ENCODE measurements at regions not wholly inside any gene's neighbourhood (a gene's known extent, or its start where the extent isn't known, plus 50 kb on each side); places are given as distances from the start of the nearest gene placed in this dataset.
A peak's percentile ranks its signal among the peaks of the same experiment; 100 is the strongest.

DNA sequence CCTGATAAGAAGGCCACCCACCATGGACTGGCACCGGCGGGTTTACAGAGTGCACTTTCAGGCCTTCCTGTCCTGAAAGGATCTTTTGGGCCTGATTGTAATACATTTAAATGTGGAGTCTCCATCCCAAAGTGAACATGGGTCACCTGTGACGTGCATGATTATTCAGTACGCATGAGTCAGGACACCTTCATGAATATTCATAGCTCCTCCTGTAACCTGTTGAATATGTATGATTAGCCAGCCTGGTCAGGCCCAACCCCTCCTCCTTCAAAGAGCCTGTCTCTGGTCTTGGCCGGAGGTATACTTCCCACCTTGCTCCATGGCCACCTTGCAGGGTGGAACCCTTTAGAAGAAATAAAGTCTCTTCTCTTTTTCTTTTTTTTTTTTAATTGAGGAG, 75.9 kb upstream of the NUP50 start:
- TF ChIP-seq NRF1 (conservative IDR thresholded peaks at IDR 0.05 in 1 of 2, IDR thresholded peaks at IDR 0.05 in 1 of 2) = peak; percentile 77 to 83
- TF ChIP-seq ZSCAN29 (IDR thresholded peaks at IDR 0.05) = no peak
- no peaks in the 10 kb centered on the region for H4K20me1 ChIP-seq (replicated peaks; ENCODE audit: control insufficient read depth, insufficient read depth, low read length)
- WGBS (ENCODE audit: insufficient coverage, low coverage, missing lambda C conversion rate) = 0% methylated on average over 5 of the region's 5 CpGs
- intact Hi-C loops (cut with micrococcal nuclease) (no loop called here), in situ Hi-C loops (cut with MboI) (no loop called here)
- H3K9me3 ChIP-seq (replicated peaks; ENCODE audit: control insufficient read depth, insufficient read depth, low read depth, low read length) = no peaks in the 10 kb centered on the region
- no peaks in the 10 kb centered on the region for H3K79me2 ChIP-seq (ENCODE audit: control insufficient read depth, insufficient read depth, low read length)
- no peak overlapping the region for H3K4me2 ChIP-seq (ENCODE audit: insufficient read depth, low read length)
- POLR2A ChIA-PET = interaction anchor here (0.6 kb wide), 2 partner anchors 101 to 118 kb away, joined by 3 read pairs; no protein-coding TSS in a partner anchor
- no peaks in the 10 kb centered on the region for H3K36me3 ChIP-seq (ENCODE audit: control insufficient read depth, insufficient read depth, low read length)
- H2AFZ ChIP-seq (ENCODE audit: low read depth, low read length) = no peak overlapping the region
- no peak overlapping the region for H3K4me3 ChIP-seq
- no peaks in the 10 kb centered on the region for H3K4me1 ChIP-seq (replicated peaks in 1 of 2; ENCODE audit: control insufficient read depth in 2 of 2, insufficient read depth in 2 of 2, low read length in 2 of 2)
- CTCF ChIA-PET (ENCODE audit: low intra/inter-chr PET ratio) = no interaction called here
- H3K27ac ChIP-seq (ENCODE audit: extremely low read depth, low read depth, low read length) = no peak overlapping the region
- DNase-seq (ENCODE audit: extremely low read depth in 1 of 4, low spot score in 3 of 4) (peak in 1 of 4 experiments; percentile 14), ATAC-seq (peak; percentile 74; the same call in 2 of the 3 replicates), FAIRE-seq (no peak)
- H3K27me3 ChIP-seq (ENCODE audit: control insufficient read depth in 2 of 2, insufficient read depth in 2 of 2, low read length in 2 of 2) = peaks cover 6 to 15% of the 10 kb centered on the region in 2 experiments
- no TSS peak for BruUV-seq (replicated peaks)
- no peaks in the 10 kb centered on the region for H3K9me1 ChIP-seq (ENCODE audit: control insufficient read depth, insufficient read depth, low read length)
- no peak overlapping the region for H3K9ac ChIP-seq (ENCODE audit: insufficient read depth in 1 of 2, low read depth in 2 of 2, low read length in 2 of 2)

DNA sequence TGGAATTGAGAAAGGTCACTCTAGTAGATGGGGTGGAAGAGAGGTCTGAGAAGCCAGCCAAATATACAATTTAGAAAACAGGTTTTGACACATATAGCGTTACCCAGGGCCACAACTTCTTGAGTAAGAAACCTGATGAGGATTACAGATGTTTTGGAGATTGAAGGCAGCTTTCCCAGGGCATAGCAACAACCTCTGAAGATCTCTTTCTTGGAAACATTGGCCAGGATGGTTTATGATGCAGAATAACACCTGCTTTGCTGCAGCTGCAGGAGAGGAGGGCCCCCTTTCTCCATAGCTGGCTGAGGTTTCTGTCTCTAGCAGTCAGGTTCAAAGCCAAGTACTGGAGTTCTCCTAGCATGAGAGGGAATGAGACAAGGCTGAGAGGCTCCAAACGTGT, 75.1 kb upstream of the NUP50 start:
- Histone ChIP-seq H3K9ac (ENCODE audit: insufficient read depth in 1 of 2, low read depth in 2 of 2, low read length in 2 of 2) (no peak overlapping the region), H2AFZ (ENCODE audit: low read depth, low read length) (no peak overlapping the region), H4K20me1 (replicated peaks; ENCODE audit: control insufficient read depth, insufficient read depth, low read length) (no peaks in the 10 kb centered on the region), H3K9me1 (ENCODE audit: control insufficient read depth, insufficient read depth, low read length) (no peaks in the 10 kb centered on the region), H3K9me3 (replicated peaks; ENCODE audit: control insufficient read depth, insufficient read depth, low read depth, low read length) (no peaks in the 10 kb centered on the region), H3K27ac (ENCODE audit: extremely low read depth, low read depth, low read length) (no peak overlapping the region), H3K4me2 (ENCODE audit: insufficient read depth, low read length) (no peak overlapping the region), H3K4me1 (replicated peaks in 1 of 2; ENCODE audit: control insufficient read depth in 2 of 2, insufficient read depth in 2 of 2, low read length in 2 of 2) (no peaks in the 10 kb centered on the region), H3K4me3 (no peak overlapping the region), H3K79me2 (ENCODE audit: control insufficient read depth, insufficient read depth, low read length) (no peaks in the 10 kb centered on the region), H3K27me3 (ENCODE audit: control insufficient read depth in 2 of 2, insufficient read depth in 2 of 2, low read length in 2 of 2) (peaks cover 6 to 16% of the 10 kb centered on the region in 2 experiments), H3K36me3 (ENCODE audit: control insufficient read depth, insufficient read depth, low read length) (no peaks in the 10 kb centered on the region)
- CTCF ChIA-PET (ENCODE audit: low intra/inter-chr PET ratio) = no interaction called here
- TF ChIP-seq HOXB6 (CRISPR knock-in tag; IDR thresholded peaks at IDR 0.05; ENCODE audit: borderline replicate concordance) = no peak
- TF ChIP-seq, protein P1, sequence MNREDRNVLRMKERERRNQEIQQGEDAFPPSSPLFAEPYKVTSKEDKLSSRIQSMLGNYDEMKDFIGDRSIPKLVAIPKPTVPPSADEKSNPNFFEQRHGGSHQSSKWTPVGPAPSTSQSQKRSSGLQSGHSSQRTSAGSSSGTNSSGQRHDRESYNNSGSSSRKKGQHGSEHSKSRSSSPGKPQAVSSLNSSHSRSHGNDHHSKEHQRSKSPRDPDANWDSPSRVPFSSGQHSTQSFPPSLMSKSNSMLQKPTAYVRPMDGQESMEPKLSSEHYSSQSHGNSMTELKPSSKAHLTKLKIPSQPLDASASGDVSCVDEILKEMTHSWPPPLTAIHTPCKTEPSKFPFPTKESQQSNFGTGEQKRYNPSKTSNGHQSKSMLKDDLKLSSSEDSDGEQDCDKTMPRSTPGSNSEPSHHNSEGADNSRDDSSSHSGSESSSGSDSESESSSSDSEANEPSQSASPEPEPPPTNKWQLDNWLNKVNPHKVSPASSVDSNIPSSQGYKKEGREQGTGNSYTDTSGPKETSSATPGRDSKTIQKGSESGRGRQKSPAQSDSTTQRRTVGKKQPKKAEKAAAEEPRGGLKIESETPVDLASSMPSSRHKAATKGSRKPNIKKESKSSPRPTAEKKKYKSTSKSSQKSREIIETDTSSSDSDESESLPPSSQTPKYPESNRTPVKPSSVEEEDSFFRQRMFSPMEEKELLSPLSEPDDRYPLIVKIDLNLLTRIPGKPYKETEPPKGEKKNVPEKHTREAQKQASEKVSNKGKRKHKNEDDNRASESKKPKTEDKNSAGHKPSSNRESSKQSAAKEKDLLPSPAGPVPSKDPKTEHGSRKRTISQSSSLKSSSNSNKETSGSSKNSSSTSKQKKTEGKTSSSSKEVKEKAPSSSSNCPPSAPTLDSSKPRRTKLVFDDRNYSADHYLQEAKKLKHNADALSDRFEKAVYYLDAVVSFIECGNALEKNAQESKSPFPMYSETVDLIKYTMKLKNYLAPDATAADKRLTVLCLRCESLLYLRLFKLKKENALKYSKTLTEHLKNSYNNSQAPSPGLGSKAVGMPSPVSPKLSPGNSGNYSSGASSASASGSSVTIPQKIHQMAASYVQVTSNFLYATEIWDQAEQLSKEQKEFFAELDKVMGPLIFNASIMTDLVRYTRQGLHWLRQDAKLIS (CRISPR knock-in tag; IDR thresholded peaks at IDR 0.05) = no peak
- no peak for TF ChIP-seq XRCC3 (IDR thresholded peaks at IDR 0.05)
- TF ChIP-seq BMI1 (IDR thresholded peaks at IDR 0.05; ENCODE audit: low read length) = no peak
- no peak for TF ChIP-seq NUFIP1 (IDR thresholded peaks at IDR 0.05; ENCODE audit: partially characterized antibody)
- TF ChIP-seq MEF2A (IDR thresholded peaks at IDR 0.05; ENCODE audit: control insufficient read depth, low read depth, low read length) = no peak
- in situ Hi-C loops (cut with MboI) (no loop called here), intact Hi-C loops (cut with micrococcal nuclease) (no loop called here)
- POLR2A ChIA-PET = no interaction called here
- FAIRE-seq (no peak), ATAC-seq (no peak), DNase-seq (ENCODE audit: extremely low read depth in 1 of 4, low spot score in 3 of 4) (no peak)
- no TSS peak for BruUV-seq (replicated peaks)
- 0% methylated on average over 2 of the region's 2 CpGs for WGBS (ENCODE audit: insufficient coverage, low coverage, missing lambda C conversion rate)
